ENCODE measurements at regions not wholly inside any gene's neighbourhood (a gene's known extent, or its start where the extent isn't known, plus 50 kb on each side); places are given as distances from the start of the nearest gene placed in this dataset.

GRCh38 chr7:41029072-41029499, 673.8 kb downstream of the INHBA start:
- Histone ChIP-seq H3K4me1 (ENCODE audit: control insufficient read depth in 4 of 4, insufficient read depth in 4 of 4, low read length in 3 of 4) (no peaks in the 10 kb centered on the region), H3K27ac (ENCODE audit: low read depth in 1 of 2, low read length in 2 of 2) (no peak overlapping the region), H3K9me3 (ENCODE audit: control insufficient read depth in 4 of 4, low read length in 3 of 4) (no peaks in the 10 kb centered on the region), H3K4me3 (ENCODE audit: low read depth in 1 of 3, low read length in 3 of 3) (no peak overlapping the region), H3K9ac (ENCODE audit: low read depth in 1 of 2, low read length in 2 of 2) (no peak overlapping the region), H3K36me3 (ENCODE audit: control insufficient read depth in 4 of 4, insufficient read depth in 3 of 4, low read depth in 1 of 4, low read length in 3 of 4) (no peaks in the 10 kb centered on the region), H3K27me3 (ENCODE audit: control insufficient read depth in 4 of 4, insufficient read depth in 4 of 4, low read length in 3 of 4) (no peaks in the 10 kb centered on the region)
- no peak for DNase-seq (ENCODE audit: low spot score)
- no peak for TF ChIP-seq TAF1 (conservative IDR thresholded peaks at IDR 0.05)
- TF ChIP-seq ZBTB33 (IDR thresholded peaks at IDR 0.05): no peak
- no peak for TF ChIP-seq CTCF (IDR thresholded peaks at IDR 0.05; ENCODE audit: low read depth, low read length, missing input control)
- no peak for TF ChIP-seq GABPA (IDR thresholded peaks at IDR 0.05 in 1 of 2, conservative IDR thresholded peaks at IDR 0.05 in 1 of 2)
- TF ChIP-seq FOXA2 (IDR thresholded peaks at IDR 0.05): no peak
- no peak for TF ChIP-seq FOXA1 (IDR thresholded peaks at IDR 0.05)
- TF ChIP-seq HNF4A (conservative IDR thresholded peaks at IDR 0.05): no peak
- no peak for TF ChIP-seq JUND (IDR thresholded peaks at IDR 0.05)
- no peak for TF ChIP-seq RAD21 (IDR thresholded peaks at IDR 0.05)
- no peak for TF ChIP-seq EGR1 (IDR thresholded peaks at IDR 0.05; ENCODE audit: low read depth in 2 of 2)
- no peak for TF ChIP-seq ATF3 (IDR thresholded peaks at IDR 0.05)
- WGBS: 92% methylated on average over 5 of the region's 5 CpGs

- no peaks in the 10 kb centered on the region for H3K36me3 ChIP-seq (ENCODE audit: control insufficient read depth in 4 of 4, insufficient read depth in 3 of 4, low read depth in 1 of 4, low read length in 3 of 4)
- H3K27ac ChIP-seq (ENCODE audit: low read depth in 1 of 2, low read length in 2 of 2): no peak overlapping the region
- H3K4me1 ChIP-seq (ENCODE audit: control insufficient read depth in 4 of 4, insufficient read depth in 4 of 4, low read length in 3 of 4): no peaks in the 10 kb centered on the region
- no peaks in the 10 kb centered on the region for H3K9me3 ChIP-seq (ENCODE audit: control insufficient read depth in 4 of 4, low read length in 3 of 4)
- H3K4me3 ChIP-seq (ENCODE audit: low read depth in 1 of 3, low read length in 3 of 3): no peak overlapping the region
- WGBS: 90% methylated on average over 2 of the region's 2 CpGs
- no peak for DNase-seq (ENCODE audit: low spot score)
- no peaks in the 10 kb centered on the region for H3K27me3 ChIP-seq (ENCODE audit: control insufficient read depth in 4 of 4, insufficient read depth in 4 of 4, low read length in 3 of 4)
- H3K9ac ChIP-seq (ENCODE audit: low read depth in 1 of 2, low read length in 2 of 2): no peak overlapping the region
- TF ChIP-seq GABPA (IDR thresholded peaks at IDR 0.05 in 1 of 2, conservative IDR thresholded peaks at IDR 0.05 in 1 of 2) (no peak), ZBTB33 (IDR thresholded peaks at IDR 0.05) (no peak), SP1 (IDR thresholded peaks at IDR 0.05) (no peak)
Observed at GRCh38 chr7:41028580-41028979, 674.3 kb downstream of the INHBA start.

Data from liver (tissue), 8 donors.